ENCODE measurements at regions not wholly inside any gene's neighbourhood (a gene's known extent, or its start where the extent isn't known, plus 50 kb on each side); places are given as distances from the start of the nearest gene placed in this dataset.

DNA sequence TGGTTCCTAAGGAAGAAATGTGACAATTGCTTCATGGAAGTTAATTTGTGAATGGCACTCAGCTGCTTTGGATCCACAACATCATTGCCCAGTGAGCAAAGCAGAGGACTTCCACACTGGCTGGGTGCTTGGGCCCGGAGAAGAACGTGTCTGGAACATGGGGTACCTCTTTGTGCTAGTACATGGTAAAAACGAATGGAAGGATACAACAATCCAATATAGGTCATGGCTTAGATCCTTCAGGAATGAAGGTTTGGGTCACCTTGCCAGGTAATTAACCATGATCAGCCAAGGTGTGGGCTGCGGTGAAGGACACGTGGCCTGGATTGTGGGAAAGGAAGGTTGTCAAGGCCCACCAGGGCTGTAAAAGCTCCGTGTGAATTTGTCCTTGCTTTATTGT, 245.9 kb upstream of the HS6ST1 start:
- TF ChIP-seq TAF1 (IDR thresholded peaks at IDR 0.05; ENCODE audit: low read depth, low read length) (no peak), POLR2A (IDR thresholded peaks at IDR 0.05; ENCODE audit: low read depth, low read length) (no peak)
